ENCODE measurements at regions not wholly inside any gene's neighbourhood (a gene's known extent, or its start where the extent isn't known, plus 50 kb on each side); places are given as distances from the start of the nearest gene placed in this dataset.

DNA sequence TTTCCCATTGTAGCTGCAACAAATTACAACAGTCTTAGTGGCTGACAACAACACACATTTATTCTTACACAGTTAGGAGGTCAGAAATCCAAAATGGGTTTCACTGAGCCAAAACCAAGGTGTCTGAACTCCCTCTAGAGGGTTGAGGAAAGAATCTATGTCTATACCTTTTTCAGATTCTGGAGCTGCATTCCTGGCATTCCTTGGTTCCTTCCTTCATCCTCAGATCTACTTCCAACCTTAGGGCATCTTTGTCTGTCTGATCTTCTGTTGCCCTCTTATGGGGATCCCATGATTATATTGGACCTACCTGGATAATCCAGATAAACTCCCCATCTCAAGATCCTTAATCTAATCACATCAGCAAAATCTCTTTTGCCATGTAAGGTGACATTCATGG is 540.9 kb upstream of the MAP3K7 start:
- H3K4me3 ChIP-seq, result no peak overlapping the region
- H4K20me1 ChIP-seq, result no peaks in the 10 kb centered on the region
- no peaks in the 10 kb centered on the region for H3K9me3 ChIP-seq (replicated peaks in 1 of 11)
- H3K27me3 ChIP-seq, result no peaks in the 10 kb centered on the region
- H3K4me2 ChIP-seq, result no peak overlapping the region
- no peak for TF ChIP-seq Cebpa-rat (IDR thresholded peaks at IDR 0.05)
- peaks cover 0 to 4% (median 0%) of the 10 kb centered on the region in 10 experiments; a peak in 2 of 20 replicates for H3K4me1 ChIP-seq
- no peak overlapping the region for H3K9ac ChIP-seq
- no peak overlapping the region for H3K27ac ChIP-seq
- H3K36me3 ChIP-seq, result no peaks in the 10 kb centered on the region

DNA sequence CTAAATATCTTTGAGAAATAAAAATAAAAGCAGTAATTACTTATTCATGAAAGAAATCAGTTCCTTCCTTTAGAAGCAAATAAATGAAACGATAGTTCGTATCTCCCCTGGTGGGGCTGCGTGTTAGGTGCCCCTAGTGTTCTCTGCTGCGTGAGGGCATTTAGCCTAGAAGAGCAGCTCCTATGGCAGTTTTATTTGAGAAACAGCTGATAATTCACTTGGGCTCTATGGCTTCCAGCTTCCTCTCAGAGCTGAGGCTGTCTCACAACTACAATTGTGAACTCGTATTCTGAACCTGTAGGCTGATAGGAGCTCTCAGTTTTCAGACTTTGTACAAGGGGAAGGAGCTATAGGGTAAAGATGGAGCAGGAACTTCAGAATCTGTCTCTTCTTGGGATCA is 540.0 kb upstream of the MAP3K7 start:
- Histone ChIP-seq H4K20me1 (no peaks in the 10 kb centered on the region), H3K9me3 (replicated peaks in 1 of 11) (no peaks in the 10 kb centered on the region), H3K4me2 (no peak overlapping the region), H3K4me3 (no peak overlapping the region), H3K36me3 (no peaks in the 10 kb centered on the region), H3K27ac (no peak overlapping the region), H3K27me3 (no peaks in the 10 kb centered on the region), H3K4me1 (no peaks in the 10 kb centered on the region), H3K9ac (no peak overlapping the region)
- TF ChIP-seq Cebpa-rat (IDR thresholded peaks at IDR 0.05), result no peak

DNA sequence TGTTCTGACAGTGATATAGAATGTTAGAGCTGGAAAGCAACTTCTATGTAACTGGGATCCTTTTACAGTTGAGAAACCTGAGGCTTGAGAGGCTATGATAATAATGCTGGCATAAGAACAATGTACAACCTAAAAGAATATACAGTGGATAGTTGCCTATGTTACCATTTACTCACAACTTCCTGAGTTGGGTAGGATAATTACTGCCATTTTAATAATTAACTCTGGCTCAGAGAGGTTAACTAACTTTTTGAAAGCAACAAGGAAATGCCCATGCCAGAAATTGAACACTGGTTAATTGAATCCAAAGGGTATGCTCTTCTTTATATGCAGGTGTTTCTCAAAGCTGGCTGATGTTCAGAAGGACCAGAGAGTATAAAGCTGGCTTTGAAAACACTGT is 530.7 kb upstream of the MAP3K7 start:
- Histone ChIP-seq H3K27me3 (no peaks in the 10 kb centered on the region), H3K9me3 (replicated peaks in 1 of 11) (no peaks in the 10 kb centered on the region), H3K36me3 (no peaks in the 10 kb centered on the region)

DNA sequence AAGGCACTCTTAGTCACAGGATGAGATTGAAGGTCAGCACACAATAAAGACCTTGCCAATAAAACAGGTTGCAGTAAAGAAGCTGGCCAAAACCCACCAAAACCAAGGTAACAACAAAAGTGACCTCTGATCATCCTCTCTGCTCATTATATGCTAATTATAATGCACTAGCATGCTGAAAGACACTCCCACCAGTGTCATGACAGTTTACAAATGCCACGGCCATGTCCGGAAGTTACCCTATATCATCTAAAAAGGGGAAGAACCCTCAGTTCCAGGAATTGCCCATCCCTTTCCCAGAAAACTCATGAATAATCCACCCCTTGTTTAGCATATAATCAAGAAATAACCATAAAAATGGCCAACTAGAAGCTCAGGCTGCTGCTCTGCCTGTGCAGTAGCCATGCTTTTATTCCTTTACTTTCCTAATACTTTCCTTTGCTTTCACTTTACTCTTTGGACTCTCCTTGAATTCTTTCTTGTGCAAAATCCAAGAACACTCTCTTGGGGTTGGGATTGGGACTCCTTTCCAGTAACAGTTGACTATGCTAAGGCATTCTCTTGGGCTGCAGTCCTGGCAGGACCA is 527.3 kb upstream of the MAP3K7 start:
- Histone ChIP-seq H3K27me3 (no peaks in the 10 kb centered on the region), H3K27ac (no peak overlapping the region), H3K9me3 (replicated peaks in 1 of 11) (no peaks in the 10 kb centered on the region), H4K20me1 (no peaks in the 10 kb centered on the region), H3K9ac (no peak overlapping the region), H3K4me1 (no peaks in the 10 kb centered on the region), H3K4me3 (no peak overlapping the region), H3K36me3 (no peaks in the 10 kb centered on the region), H3K4me2 (no peak overlapping the region)
- no peak for TF ChIP-seq Cebpa-rat (IDR thresholded peaks at IDR 0.05)

More for the DNA sequence above, 530.7 kb upstream of the MAP3K7 start:
- TF ChIP-seq Cebpa-rat (IDR thresholded peaks at IDR 0.05), result no peak
- Histone ChIP-seq H3K4me1 (no peaks in the 10 kb centered on the region), H3K4me3 (no peak overlapping the region), H3K4me2 (no peak overlapping the region), H3K27ac (no peak overlapping the region), H3K9ac (no peak overlapping the region), H4K20me1 (no peaks in the 10 kb centered on the region)

DNA sequence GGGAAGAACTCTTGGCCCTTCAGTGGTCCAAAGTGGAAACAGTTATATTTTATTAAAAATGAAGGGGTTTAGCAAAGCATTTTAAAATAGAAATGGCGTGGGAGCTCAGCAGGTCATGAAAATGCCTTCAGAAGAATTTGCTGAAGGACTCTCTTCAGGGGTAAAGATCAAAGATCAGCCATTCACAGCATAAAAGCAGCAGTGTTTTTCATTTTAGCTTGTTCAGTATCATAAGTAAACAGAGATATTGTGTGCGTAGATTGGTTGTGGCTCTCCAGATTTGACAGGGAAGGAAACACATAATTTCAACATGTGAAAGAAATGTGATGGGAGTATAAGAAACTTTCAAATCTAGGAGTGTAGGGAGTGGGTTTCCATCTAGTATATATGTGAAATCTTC is 519.2 kb upstream of the MAP3K7 start:
- H3K9ac ChIP-seq, result no peak overlapping the region
- H3K4me2 ChIP-seq, result no peak overlapping the region
- TF ChIP-seq Cebpa-rat (IDR thresholded peaks at IDR 0.05), result no peak

DNA sequence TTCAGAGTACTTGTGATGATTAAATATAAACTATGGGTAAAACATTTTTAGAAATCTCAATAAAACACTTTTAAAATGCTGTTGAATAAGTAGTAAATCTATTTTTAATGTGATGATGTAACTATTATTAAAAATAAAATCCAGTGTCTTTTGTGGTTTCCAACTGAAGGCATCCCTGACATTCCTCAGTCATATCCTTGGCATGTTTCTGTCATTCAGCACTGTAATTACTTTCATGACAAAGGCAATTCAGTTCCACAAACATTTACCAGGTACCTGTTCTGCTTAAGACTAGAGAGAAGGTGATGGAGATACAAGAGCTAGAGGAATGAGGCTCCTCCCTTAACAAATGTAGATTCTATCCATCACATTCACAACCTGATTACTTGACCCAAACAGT is 518.7 kb upstream of the MAP3K7 start:
- H4K20me1 ChIP-seq, result no peaks in the 10 kb centered on the region
- no peaks in the 10 kb centered on the region for H3K9me3 ChIP-seq (replicated peaks in 1 of 11)
- H3K4me2 ChIP-seq, result no peak overlapping the region
- H3K36me3 ChIP-seq, result no peaks in the 10 kb centered on the region
- no peaks in the 10 kb centered on the region for H3K4me1 ChIP-seq
- H3K4me3 ChIP-seq, result no peak overlapping the region
- H3K27me3 ChIP-seq, result no peaks in the 10 kb centered on the region
- TF ChIP-seq Cebpa-rat (IDR thresholded peaks at IDR 0.05), result no peak
- no peak overlapping the region for H3K9ac ChIP-seq
- H3K27ac ChIP-seq, result no peak overlapping the region

More for the DNA sequence above, 519.2 kb upstream of the MAP3K7 start:
- no peak overlapping the region for H3K4me3 ChIP-seq
- no peak overlapping the region for H3K27ac ChIP-seq
- no peaks in the 10 kb centered on the region for H3K4me1 ChIP-seq
- no peaks in the 10 kb centered on the region for H3K9me3 ChIP-seq (replicated peaks in 1 of 11)
- H3K27me3 ChIP-seq, result no peaks in the 10 kb centered on the region
- H3K36me3 ChIP-seq, result no peaks in the 10 kb centered on the region
- no peaks in the 10 kb centered on the region for H4K20me1 ChIP-seq

DNA sequence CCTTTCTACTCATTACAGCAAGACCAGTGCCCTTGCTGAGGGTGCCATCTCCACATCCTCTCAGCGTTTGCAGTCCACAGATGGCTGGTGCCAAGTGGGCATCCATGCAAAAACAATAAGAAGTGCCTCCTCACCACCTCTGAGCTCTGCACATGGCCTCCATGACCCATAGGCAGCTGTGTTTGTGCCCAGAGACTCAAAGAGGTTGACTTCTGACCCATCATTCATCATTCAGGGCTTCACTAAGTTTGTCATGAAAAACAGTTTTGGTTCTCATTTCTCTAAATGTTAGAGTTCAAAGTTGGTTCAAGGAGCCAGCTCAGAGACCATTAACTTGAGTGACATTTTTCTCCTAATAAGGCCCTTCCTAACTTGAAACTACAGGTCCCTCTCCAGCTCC is 512.6 kb upstream of the MAP3K7 start:
- H3K9me3 ChIP-seq (replicated peaks in 1 of 11), result no peaks in the 10 kb centered on the region
- H3K4me1 ChIP-seq, result no peaks in the 10 kb centered on the region
- no peak overlapping the region for H3K27ac ChIP-seq
- no peak for TF ChIP-seq Cebpa-rat (IDR thresholded peaks at IDR 0.05)
- H3K36me3 ChIP-seq, result no peaks in the 10 kb centered on the region
- H3K9ac ChIP-seq, result no peak overlapping the region
- H3K27me3 ChIP-seq, result no peaks in the 10 kb centered on the region
- no peak overlapping the region for H3K4me2 ChIP-seq
- H4K20me1 ChIP-seq, result no peaks in the 10 kb centered on the region
- no peak overlapping the region for H3K4me3 ChIP-seq

DNA sequence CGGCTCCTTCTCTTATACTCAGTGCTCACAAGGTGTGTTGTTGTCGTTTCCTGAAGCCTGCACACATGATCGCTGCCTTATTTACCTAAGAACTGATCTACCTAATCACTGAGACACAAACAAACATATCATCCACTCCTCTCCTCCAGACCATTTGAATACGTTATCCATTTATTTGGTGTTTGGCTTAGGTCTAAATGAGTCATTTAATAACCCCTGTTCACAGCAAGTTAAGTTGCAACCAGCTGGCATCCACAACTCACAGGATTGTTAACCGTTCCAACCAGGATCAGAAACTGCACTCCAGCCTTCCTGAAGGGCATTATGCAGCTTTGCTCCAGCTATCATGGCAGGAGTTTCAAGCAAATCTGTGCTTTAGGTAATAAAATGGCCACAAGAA is 511.1 kb upstream of the MAP3K7 start:
- no peaks in the 10 kb centered on the region for H3K4me1 ChIP-seq
- H3K9ac ChIP-seq, result no peak overlapping the region
- H3K4me2 ChIP-seq, result no peak overlapping the region
- no peaks in the 10 kb centered on the region for H4K20me1 ChIP-seq
- H3K27me3 ChIP-seq, result no peaks in the 10 kb centered on the region
- H3K9me3 ChIP-seq (replicated peaks in 1 of 11), result no peaks in the 10 kb centered on the region
- H3K4me3 ChIP-seq, result no peak overlapping the region
- H3K36me3 ChIP-seq, result no peaks in the 10 kb centered on the region
- no peak for TF ChIP-seq Cebpa-rat (IDR thresholded peaks at IDR 0.05)
- H3K27ac ChIP-seq, result no peak overlapping the region

DNA sequence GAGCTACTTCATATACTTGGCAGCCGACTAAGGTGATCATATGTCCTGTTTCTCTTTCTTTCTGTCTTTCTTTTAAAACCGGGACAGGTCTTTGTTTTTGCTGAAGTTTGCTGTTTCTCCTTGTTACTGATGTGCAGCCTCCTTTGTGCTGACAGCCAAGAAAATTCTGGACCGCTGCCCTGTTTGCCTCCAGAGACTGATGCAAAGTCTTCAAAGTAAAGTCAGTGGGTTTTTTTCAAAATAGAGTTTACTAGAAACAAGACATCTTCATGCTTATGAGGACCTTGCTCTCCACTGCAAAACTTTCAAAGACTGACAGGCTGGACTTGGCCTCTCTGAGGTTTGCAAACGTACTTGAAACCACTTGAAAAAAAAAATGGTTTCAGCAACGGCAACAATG is 510.5 kb upstream of the MAP3K7 start:
- no peak for TF ChIP-seq Cebpa-rat (IDR thresholded peaks at IDR 0.05)
- no peaks in the 10 kb centered on the region for H3K36me3 ChIP-seq
- H3K9ac ChIP-seq, result no peak overlapping the region
- no peak overlapping the region for H3K4me3 ChIP-seq
- H3K4me2 ChIP-seq, result no peak overlapping the region
- H3K27ac ChIP-seq, result no peak overlapping the region
- H4K20me1 ChIP-seq, result no peaks in the 10 kb centered on the region
- no peaks in the 10 kb centered on the region for H3K4me1 ChIP-seq
- H3K27me3 ChIP-seq, result no peaks in the 10 kb centered on the region
- no peaks in the 10 kb centered on the region for H3K9me3 ChIP-seq (replicated peaks in 1 of 11)

DNA sequence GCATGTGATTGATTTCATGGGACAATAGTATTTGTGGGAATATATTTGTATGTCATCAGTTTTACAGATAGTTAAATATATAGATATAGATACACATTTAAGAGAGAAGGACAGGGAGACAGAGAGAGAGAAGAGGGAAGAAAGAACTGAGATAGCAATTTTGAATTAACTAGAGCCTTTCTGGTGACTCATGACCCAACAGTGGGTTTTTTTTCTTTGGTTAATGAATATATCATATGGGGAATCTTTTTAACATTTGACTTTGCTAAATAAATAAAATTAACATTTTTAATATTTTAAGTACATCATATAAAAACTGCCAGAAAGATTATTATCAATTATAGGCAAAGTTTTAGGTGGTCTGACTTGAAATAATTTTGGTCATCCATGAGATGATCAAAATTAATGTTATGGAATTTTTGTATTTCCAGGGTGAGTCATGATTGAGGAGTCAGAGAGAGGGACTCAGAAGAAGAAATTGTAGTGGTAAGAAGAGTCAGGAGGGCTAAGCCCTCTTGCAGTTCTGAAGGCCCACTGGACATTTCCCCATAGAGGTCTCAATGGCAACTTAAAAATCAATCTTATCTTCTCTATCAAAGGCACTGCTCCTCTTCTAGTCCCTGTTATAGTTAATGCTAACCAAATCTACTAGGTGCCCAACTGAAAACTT is 508.1 kb upstream of the MAP3K7 start:
- H3K9me3 ChIP-seq (replicated peaks in 1 of 11), result no peaks in the 10 kb centered on the region
- H3K27me3 ChIP-seq, result no peaks in the 10 kb centered on the region
- no peak overlapping the region for H3K4me2 ChIP-seq
- no peak overlapping the region for H3K9ac ChIP-seq
- no peaks in the 10 kb centered on the region for H3K4me1 ChIP-seq
- H3K36me3 ChIP-seq, result no peaks in the 10 kb centered on the region
- H3K27ac ChIP-seq, result no peak overlapping the region
- H4K20me1 ChIP-seq, result no peaks in the 10 kb centered on the region
- no peak for TF ChIP-seq Cebpa-rat (IDR thresholded peaks at IDR 0.05)
- no peak overlapping the region for H3K4me3 ChIP-seq

Measured in BLaER1 treated with 17β-estradiol and CSF1 and Interleukin-3, amounts not matched to agents 10 nM and 100 nM (cell line).